Lower leg skin (tissue), 4 donors: ENCODE measurements at regions not wholly inside any gene's neighbourhood (a gene's known extent, or its start where the extent isn't known, plus 50 kb on each side); places are given as distances from the start of the nearest gene placed in this dataset.

Experiments used
- DNase-seq, 2 donors: peaks; one replicate each; pipeline ENCODE4 v3.0.0-alpha.2; 2019; ENCODE audit warnings: low spot score in 2 of 2
- H3K4me3 ChIP-seq: fragments of 200-600 bp; sonication (generic); 2 replicates; pipeline ENCODE4 v1.5.1; 2017; ENCODE audit warnings: mild to moderate bottlenecking, low read depth; ENCODE audit not compliant: poor library complexity, severe bottlenecking
- CTCF ChIP-seq, 3 donors: fragments of 450-650 bp; IDR thresholded peaks; one replicate each; pipeline ENCODE4 v1.5.1; 2016; ENCODE audit warnings: antibody characterized with exemption in 3 of 3, mild to moderate bottlenecking in 3 of 3, moderate library complexity in 2 of 3
- POLR2A ChIP-seq, 2 donors: fragments of 450-650 bp; IDR thresholded peaks; one replicate each; pipeline ENCODE4 v1.6.1; 2016 to 2017; ENCODE audit warnings: antibody characterized with exemption in 2 of 2, mild to moderate bottlenecking in 1 of 2, moderate library complexity in 1 of 2
- WGBS, 2 donors: methylation state at CpG; one replicate each; pipeline ENCODE4 v1.1.5; 2018; 5-methylcytosine and 5-hydroxymethylcytosine counted together
- intact Hi-C: fragments of 100-400 bp; cut with DNase I; formaldehyde crosslinking; loops from one replicate; pipeline ENCODE4 v1.15.0; 2023; ENCODE audit warnings: low total_unique reads

GRCh38 chr22:34434371-34434770, 514.1 kb upstream of the LARGE1 start:
- DNase-seq, result no peak
- TF ChIP-seq CTCF (IDR thresholded peaks at IDR 0.05), result no peak
- TF ChIP-seq POLR2A (IDR thresholded peaks at IDR 0.05), result no peak
- intact Hi-C loops, result loop anchor here (10.0 kb wide), 1 partner anchor 60 kb away; no protein-coding TSS in a partner anchor
- no peak overlapping the region for H3K4me3 ChIP-seq

GRCh38 chr22:34437140-34437539, 516.9 kb upstream of the LARGE1 start:
- intact Hi-C loops, result loop anchor here (10.0 kb wide), 1 partner anchor 58 kb away; no protein-coding TSS in a partner anchor
- no peak for DNase-seq

GRCh38 chr22:34454598-34454997, 534.3 kb upstream of the LARGE1 start:
- WGBS, 2 donors, result 40 to 51% methylated on average over 2 of the region's 2 CpGs
- TF ChIP-seq CTCF (IDR thresholded peaks at IDR 0.05) (no peak), POLR2A (IDR thresholded peaks at IDR 0.05) (no peak)
- intact Hi-C loops, result no loop called here
- DNase-seq, result no peak
- H3K4me3 ChIP-seq, result no peak overlapping the region

More at GRCh38 chr22:34437140-34437539, 516.9 kb upstream of the LARGE1 start:
- 73 to 82% methylated on average over 1 of the region's 1 CpG for WGBS, 2 donors
- TF ChIP-seq POLR2A (IDR thresholded peaks at IDR 0.05), result no peak
- TF ChIP-seq CTCF (IDR thresholded peaks at IDR 0.05), result no peak
- H3K4me3 ChIP-seq, result no peak overlapping the region

- intact Hi-C loops, result no loop called here
- WGBS, 2 donors, result 67 to 73% methylated on average over 4 of the region's 4 CpGs
- no peak for DNase-seq
- TF ChIP-seq POLR2A (IDR thresholded peaks at IDR 0.05), result no peak
- TF ChIP-seq CTCF (IDR thresholded peaks at IDR 0.05), result no peak
- no peak overlapping the region for H3K4me3 ChIP-seq
Observed at GRCh38 chr22:34462795-34463194, 542.5 kb upstream of the LARGE1 start.

- 68 to 70% methylated on average over 3 of the region's 3 CpGs for WGBS, 2 donors
- H3K4me3 ChIP-seq, result no peak overlapping the region
- TF ChIP-seq CTCF (IDR thresholded peaks at IDR 0.05), result no peak
- no peak for TF ChIP-seq POLR2A (IDR thresholded peaks at IDR 0.05)
- intact Hi-C loops, result no loop called here
- DNase-seq, result no peak
Observed at GRCh38 chr22:34475886-34476285, 555.6 kb upstream of the LARGE1 start.

DNA sequence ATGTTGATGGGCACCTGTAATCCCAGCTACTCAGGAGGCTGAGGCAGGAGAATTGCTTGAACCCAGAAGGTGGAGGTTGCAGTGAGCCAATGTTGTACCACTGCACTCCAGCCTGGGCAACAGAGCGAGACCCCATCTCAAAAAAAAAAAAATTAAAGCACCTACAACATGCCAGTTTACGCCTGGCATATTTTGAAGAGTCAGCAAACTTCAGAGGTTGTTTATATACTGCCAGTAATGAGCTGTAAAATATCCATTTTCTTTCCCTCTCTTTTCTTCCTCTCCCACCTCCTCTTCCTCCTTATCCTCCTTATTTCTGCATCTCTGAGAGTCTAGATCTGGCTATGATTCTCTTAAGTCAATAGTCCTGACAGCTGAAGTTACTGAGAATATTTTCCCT, 556.5 kb upstream of the LARGE1 start:
- 80 to 82% methylated on average over 2 of the region's 2 CpGs for WGBS, 2 donors
- H3K4me3 ChIP-seq, result no peak overlapping the region
- intact Hi-C loops, result no loop called here
- DNase-seq, result no peak
- TF ChIP-seq POLR2A (IDR thresholded peaks at IDR 0.05), result no peak
- TF ChIP-seq CTCF (IDR thresholded peaks at IDR 0.05), result no peak
